Mammary epithelial cell (primary cell): ENCODE measurements at regions not wholly inside any gene's neighbourhood (a gene's known extent, or its start where the extent isn't known, plus 50 kb on each side); places are given as distances from the start of the nearest gene placed in this dataset.

Experiments
- CTCF ChIP-seq, 2 donors: IDR thresholded peaks in 1 of 2; conservative IDR thresholded peaks in 1 of 2; 2 replicates each; pipeline ENCODE4 v1.5.1; 2011 to 2012; ENCODE audit warnings: inconsistent platforms in 2 of 2, low read length in 2 of 2, mild to moderate bottlenecking in 2 of 2, control low read depth in 1 of 2, low read depth in 1 of 2; ENCODE audit not compliant: insufficient read depth in 1 of 2; ENCODE audit errors: extremely low read depth in 1 of 2
- EZH2 ChIP-seq: IDR thresholded peaks from 2 replicates; pipeline ENCODE4 v1.6.1; 2012; ENCODE audit warnings: low read length, inconsistent platforms, borderline replicate concordance

- TF ChIP-seq CTCF (conservative IDR thresholded peaks at IDR 0.05 in 1 of 2, IDR thresholded peaks at IDR 0.05 in 1 of 2; ENCODE audit: extremely low read depth in 1 of 2, insufficient read depth in 1 of 2, low read depth in 1 of 2, low read length in 2 of 2) (no peak), EZH2 (no peak)
Measured at GRCh38 chr6:95231416-95231815, 345.9 kb upstream of the MANEA start.
